Activated naive CD8-positive, alpha-beta T cell (primary cell): ENCODE measurements at regions not wholly inside any gene's neighbourhood (a gene's known extent, or its start where the extent isn't known, plus 50 kb on each side); places are given as distances from the start of the nearest gene placed in this dataset.

Experiments used
- H3K27ac Mint-ChIP-seq: one replicate; pipeline ENCODE4 v1.8.0; 2021; ENCODE audit warnings: mixed read lengths
- H3K27me3 Mint-ChIP-seq: one replicate; pipeline ENCODE4 v1.8.0; 2021; ENCODE audit warnings: mixed read lengths
- H3K36me3 Mint-ChIP-seq: one replicate; pipeline ENCODE4 v1.8.0; 2021; ENCODE audit warnings: mixed read lengths
- H3K4me1 Mint-ChIP-seq: one replicate; pipeline ENCODE4 v1.8.0; 2021; ENCODE audit warnings: low read depth, mixed read lengths
- H3K4me3 Mint-ChIP-seq: one replicate; pipeline ENCODE4 v1.8.0; 2021; ENCODE audit warnings: mild to moderate bottlenecking, mixed read lengths
- H3K9me3 Mint-ChIP-seq: one replicate; pipeline ENCODE4 v1.8.0; 2021; ENCODE audit warnings: low read depth, mixed read lengths

- Mint-ChIP-seq H3K4me1 (no peaks in the 10 kb centered on the region), H3K27ac (no peak overlapping the region), H3K9me3 (no peaks in the 10 kb centered on the region), H3K4me3 (no peak overlapping the region), H3K36me3 (no peaks in the 10 kb centered on the region), H3K27me3 (no peaks in the 10 kb centered on the region)
These were observed 327.5 kb downstream of the ETS1 start for GRCh38 chr11:128259816-128260215.

DNA sequence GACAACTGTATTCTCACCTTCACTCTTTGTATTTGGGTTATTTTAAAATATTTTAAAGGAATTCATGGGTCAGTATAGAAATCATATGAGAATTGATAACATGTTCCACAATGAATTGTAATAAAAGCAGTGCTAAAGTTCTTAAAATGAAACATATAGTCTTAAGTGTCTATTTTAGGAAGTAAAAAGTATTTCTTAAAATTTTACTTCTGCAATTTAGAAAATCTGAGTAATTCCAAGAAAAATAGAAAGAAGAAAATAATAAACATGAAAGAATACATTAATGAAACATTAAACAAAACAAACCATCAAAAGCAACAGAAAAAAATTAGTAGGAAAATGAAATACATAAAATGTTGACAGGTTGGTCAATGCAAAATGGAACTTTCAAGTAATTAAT is 332.4 kb downstream of the ETS1 start:
- Mint-ChIP-seq H3K4me3 (no peak overlapping the region), H3K4me1 (no peaks in the 10 kb centered on the region), H3K27ac (no peak overlapping the region), H3K36me3 (no peaks in the 10 kb centered on the region), H3K9me3 (no peaks in the 10 kb centered on the region), H3K27me3 (no peaks in the 10 kb centered on the region)

DNA sequence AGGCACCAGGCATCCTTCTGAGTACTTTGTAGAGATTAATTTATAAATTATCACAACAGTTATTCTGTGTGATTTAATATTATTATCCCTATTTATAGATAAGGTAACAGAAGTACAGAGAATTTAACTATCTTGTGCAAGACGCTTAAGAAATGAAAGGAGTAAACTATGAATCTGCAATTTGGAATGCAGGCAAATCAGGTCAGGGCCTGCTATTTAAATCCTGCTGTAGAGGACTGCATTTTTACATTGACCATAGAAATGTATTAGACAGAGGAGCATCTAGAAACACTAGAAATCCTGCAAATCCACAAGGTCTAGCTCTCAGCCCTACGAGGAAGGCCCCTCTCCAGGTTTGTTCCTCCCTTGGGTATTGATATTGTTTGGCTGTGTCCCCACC is 336.2 kb downstream of the ETS1 start:
- Mint-ChIP-seq H3K27me3 (peaks cover 4% of the 10 kb centered on the region), H3K36me3 (no peaks in the 10 kb centered on the region), H3K4me3 (no peak overlapping the region), H3K27ac (no peak overlapping the region), H3K4me1 (no peaks in the 10 kb centered on the region), H3K9me3 (no peaks in the 10 kb centered on the region)

DNA sequence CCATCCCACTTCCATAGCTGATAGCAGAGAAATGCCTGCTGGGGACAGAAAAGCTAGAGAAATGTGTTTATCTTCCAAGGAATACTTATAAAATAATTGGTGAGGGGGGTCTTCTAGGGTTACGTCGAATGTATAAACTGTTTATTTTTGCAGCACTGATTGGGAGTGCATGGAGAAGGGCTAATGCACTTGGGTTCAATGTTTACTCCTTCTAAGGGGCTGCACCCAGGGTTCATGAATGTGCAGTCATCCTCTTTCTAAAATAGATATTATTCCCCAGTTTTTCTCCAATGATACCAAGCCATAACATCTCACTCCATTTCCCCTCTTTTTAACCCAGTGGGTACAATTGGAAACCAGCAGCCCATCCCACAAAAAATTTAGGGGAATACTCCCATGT is 336.9 kb downstream of the ETS1 start:
- no peaks in the 10 kb centered on the region for H3K36me3 Mint-ChIP-seq
- H3K9me3 Mint-ChIP-seq = no peaks in the 10 kb centered on the region
- no peak overlapping the region for H3K4me3 Mint-ChIP-seq
- no peak overlapping the region for H3K27ac Mint-ChIP-seq
- peaks cover 6% of the 10 kb centered on the region for H3K27me3 Mint-ChIP-seq
- H3K4me1 Mint-ChIP-seq = no peaks in the 10 kb centered on the region

DNA sequence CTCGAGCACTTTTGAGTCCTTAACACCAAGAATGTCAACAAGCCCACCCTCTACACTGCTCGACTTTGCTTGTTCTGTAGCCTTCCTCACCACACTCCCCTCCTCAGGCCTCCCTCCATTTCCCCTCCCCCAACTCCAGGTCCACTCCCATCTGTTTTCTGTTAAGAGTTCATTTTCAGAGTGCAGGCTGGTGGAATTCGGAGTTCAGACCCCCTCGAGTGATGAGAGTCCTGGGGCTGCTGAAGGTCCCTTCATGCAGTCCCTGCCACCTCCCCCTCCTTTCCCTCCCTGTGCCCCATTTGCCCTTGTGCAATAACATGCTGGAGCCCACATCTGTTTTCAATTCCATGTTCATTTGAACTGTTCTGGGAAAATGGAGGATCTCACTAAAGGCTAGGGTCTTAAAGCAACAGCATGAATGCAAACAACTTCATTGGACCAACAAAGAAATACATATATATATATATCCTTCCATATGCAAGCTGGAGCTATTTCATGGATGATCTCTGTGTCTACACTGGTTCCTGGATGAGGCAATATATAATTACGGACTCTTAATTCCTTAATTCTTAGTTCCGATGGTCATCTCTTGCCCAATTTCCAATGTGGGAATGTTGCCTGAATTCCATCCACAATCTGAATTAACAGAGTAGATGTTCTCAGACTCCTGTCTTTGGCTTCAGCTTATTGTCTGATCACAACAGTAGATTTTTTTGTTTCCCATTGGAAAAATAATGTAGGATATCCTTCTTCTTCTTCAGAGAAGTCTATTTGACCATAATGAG is 340.4 kb downstream of the ETS1 start:
- Mint-ChIP-seq H3K4me3 (no peak overlapping the region), H3K4me1 (no peaks in the 10 kb centered on the region), H3K36me3 (no peaks in the 10 kb centered on the region), H3K27me3 (peaks cover 6% of the 10 kb centered on the region), H3K27ac (no peak overlapping the region), H3K9me3 (no peaks in the 10 kb centered on the region)

- Mint-ChIP-seq H3K27ac (no peak overlapping the region), H3K36me3 (no peaks in the 10 kb centered on the region), H3K4me1 (no peaks in the 10 kb centered on the region), H3K4me3 (no peak overlapping the region), H3K9me3 (no peaks in the 10 kb centered on the region), H3K27me3 (peaks cover 6% of the 10 kb centered on the region)
These were observed 341.0 kb downstream of the ETS1 start for GRCh38 chr11:128246364-128246801.

- Mint-ChIP-seq H3K4me3 (no peak overlapping the region), H3K27me3 (peaks cover 6% of the 10 kb centered on the region), H3K36me3 (no peaks in the 10 kb centered on the region), H3K4me1 (no peaks in the 10 kb centered on the region), H3K27ac (no peak overlapping the region), H3K9me3 (no peaks in the 10 kb centered on the region)
These were observed 342.5 kb downstream of the ETS1 start for GRCh38 chr11:128244871-128245270.

- peaks cover 4% of the 10 kb centered on the region for H3K27me3 Mint-ChIP-seq
- peaks cover 19% of the 10 kb centered on the region for H3K4me1 Mint-ChIP-seq
- no peak overlapping the region for H3K4me3 Mint-ChIP-seq
- no peaks in the 10 kb centered on the region for H3K36me3 Mint-ChIP-seq
- no peak overlapping the region for H3K27ac Mint-ChIP-seq
- no peaks in the 10 kb centered on the region for H3K9me3 Mint-ChIP-seq
These were observed 344.9 kb downstream of the ETS1 start for GRCh38 chr11:128242451-128242850.

DNA sequence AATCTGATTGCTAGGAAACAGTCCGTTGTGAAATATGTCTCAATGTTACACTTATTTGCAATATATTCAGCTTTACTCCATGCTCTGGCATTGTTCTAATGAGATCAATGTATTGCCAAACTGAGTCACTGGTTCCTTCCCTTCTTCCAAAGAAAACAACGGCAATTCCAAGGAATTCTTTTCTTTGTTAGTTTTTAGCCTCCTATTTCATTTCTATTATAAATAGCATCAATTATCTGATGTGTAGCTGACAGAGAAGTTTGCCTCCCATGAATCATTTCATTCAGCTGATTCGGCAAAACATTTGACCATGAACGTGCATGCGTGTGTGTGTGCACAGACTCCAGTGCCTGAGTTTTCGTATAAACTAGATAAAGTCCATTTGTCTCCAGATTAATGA is 346.8 kb downstream of the ETS1 start:
- H3K4me3 Mint-ChIP-seq = no peak overlapping the region
- H3K9me3 Mint-ChIP-seq = no peaks in the 10 kb centered on the region
- H3K4me1 Mint-ChIP-seq = peaks cover 20% of the 10 kb centered on the region
- H3K27me3 Mint-ChIP-seq = no peaks in the 10 kb centered on the region
- no peaks in the 10 kb centered on the region for H3K36me3 Mint-ChIP-seq
- no peak overlapping the region for H3K27ac Mint-ChIP-seq

DNA sequence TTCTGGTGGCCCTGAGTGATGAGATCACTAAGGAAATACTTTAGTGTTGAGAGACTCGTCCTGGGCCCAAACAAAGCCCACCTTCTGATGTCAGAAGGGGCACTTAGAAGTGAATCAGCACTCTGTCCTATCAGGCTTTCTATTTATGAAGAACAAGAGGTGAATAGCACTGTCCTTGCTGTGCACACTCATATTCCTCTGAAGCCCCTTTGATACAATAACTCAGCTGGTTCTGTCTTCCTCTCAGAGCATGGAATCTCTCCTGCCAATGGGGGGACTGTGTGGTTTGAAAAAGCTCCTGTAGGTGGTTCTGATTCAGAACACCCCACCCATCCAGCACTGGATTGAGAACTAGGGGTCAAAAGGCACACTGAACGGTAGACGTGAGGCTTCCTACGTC is 348.1 kb downstream of the ETS1 start:
- no peaks in the 10 kb centered on the region for H3K9me3 Mint-ChIP-seq
- H3K27ac Mint-ChIP-seq = peak overlapping the region; percentile 91
- H3K4me3 Mint-ChIP-seq = peak overlapping the region; percentile 56
- no peaks in the 10 kb centered on the region for H3K27me3 Mint-ChIP-seq
- H3K36me3 Mint-ChIP-seq = no peaks in the 10 kb centered on the region
- peaks cover 20% of the 10 kb centered on the region for H3K4me1 Mint-ChIP-seq

DNA sequence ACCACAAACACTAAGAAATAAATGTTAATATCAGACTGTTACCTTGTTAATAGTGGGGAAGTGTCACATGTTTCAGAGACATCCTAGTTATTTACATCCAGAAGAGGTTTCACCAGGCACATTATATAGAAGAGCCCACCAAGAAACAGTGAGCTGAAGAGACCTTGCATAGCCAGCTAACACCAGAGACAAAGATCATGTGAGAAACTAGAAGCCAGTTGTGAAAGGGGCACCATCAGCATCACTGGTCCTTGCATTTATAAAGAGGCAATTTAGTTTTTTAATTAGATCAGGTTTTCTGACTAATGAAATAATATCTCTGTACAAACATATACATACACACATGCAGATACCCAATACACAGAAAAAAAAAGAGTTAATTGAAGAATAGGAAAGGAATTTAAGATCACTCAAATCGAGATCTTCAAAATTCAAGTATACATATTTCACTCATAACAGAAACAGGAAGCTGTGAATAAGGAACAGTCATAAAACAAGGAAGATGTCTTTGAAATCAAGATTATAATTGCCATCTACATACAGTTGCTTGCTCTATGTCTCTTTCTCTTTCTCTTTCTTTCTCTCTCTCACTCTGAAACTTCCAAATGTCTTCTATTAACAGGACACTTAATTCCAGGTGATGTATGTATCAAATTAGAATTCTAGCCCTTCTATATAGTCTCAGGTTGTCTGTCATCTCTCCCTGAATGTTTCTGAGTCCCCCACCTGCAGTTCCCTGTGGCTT is 348.7 kb downstream of the ETS1 start:
- Mint-ChIP-seq H3K36me3 (no peaks in the 10 kb centered on the region), H3K4me1 (peaks cover 20% of the 10 kb centered on the region), H3K27me3 (no peaks in the 10 kb centered on the region), H3K9me3 (no peaks in the 10 kb centered on the region), H3K4me3 (peak overlapping the region; percentile 56), H3K27ac (peak overlapping the region; percentile 91)

DNA sequence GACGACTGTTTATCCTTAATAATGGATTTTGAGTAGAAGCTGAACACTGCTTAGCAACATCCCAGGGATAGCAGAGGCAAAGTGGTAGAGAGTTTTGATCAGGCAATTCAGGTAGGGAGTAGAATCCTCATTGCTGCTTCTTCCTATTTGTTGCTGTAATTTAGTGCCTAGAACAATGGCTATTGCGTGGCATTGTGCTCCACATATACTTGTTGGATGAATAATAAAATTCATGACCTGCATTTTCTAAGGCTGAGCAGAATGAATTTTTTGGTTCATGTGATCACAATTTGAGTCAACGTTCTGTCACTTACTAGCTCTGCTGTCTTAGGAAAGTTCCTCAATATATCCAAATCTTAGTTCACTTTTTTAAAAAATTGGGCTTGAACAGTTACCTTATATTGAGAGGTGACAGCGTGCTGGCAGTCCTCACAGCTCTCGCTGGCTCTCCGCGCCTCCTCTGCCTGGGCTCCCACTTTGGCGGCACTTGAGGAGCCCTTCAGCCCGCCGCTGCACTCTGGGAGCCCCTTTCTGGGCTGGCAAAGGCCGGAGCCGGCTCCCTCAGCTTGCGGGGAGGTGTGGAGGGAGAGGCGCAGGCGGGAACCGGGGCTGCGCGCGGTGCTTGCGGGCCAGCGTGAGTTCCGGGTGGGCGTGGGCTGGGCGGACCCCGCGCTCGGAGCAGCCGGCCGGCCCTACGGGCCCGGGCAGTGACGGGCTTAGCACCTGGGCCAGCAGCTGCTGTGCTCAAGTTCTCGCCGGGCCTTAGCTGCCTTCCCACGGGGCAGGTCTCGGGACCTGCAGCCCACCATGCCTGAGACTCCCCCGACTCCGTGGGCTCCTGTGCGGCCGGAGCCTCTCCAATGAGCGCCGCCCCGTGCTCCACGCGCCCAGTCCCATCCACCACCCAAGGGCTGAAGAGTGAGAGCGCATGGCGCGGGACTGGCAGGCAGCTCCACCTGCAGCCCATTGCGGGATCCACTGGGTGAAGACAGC is 350.6 kb downstream of the ETS1 start:
- Mint-ChIP-seq H3K36me3 (peaks cover 2% of the 10 kb centered on the region), H3K4me3 (no peak overlapping the region), H3K9me3 (no peaks in the 10 kb centered on the region), H3K27ac (no peak overlapping the region), H3K4me1 (peaks cover 35% of the 10 kb centered on the region), H3K27me3 (no peaks in the 10 kb centered on the region)

GRCh38 chr11:128235958-128236357 is 351.4 kb downstream of the ETS1 start:
- no peak overlapping the region for H3K27ac Mint-ChIP-seq
- no peaks in the 10 kb centered on the region for H3K27me3 Mint-ChIP-seq
- peaks cover 2% of the 10 kb centered on the region for H3K36me3 Mint-ChIP-seq
- no peak overlapping the region for H3K4me3 Mint-ChIP-seq
- no peaks in the 10 kb centered on the region for H3K9me3 Mint-ChIP-seq
- H3K4me1 Mint-ChIP-seq = peaks cover 39% of the 10 kb centered on the region

DNA sequence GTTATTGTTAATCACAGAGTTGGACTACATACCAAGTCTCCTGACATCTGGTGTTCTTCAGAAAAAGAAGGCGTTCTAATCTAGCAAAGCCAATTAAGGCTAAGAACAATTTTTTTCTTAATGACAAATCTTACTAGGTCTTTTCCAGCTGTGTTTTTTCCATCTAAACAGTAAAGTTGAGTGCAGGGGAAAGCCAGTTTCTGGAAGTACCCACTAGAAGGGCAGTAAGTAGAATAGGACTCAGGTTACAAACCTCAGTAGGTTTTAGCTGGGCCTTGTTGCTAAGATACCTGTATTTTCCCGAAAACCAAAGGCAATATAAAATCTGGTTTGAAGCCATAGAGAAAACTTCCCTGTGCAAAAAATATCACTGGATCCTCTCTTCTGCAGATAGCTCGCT is 351.9 kb downstream of the ETS1 start:
- Mint-ChIP-seq H3K4me3 (no peak overlapping the region), H3K27me3 (no peaks in the 10 kb centered on the region), H3K4me1 (peaks cover 39% of the 10 kb centered on the region), H3K9me3 (no peaks in the 10 kb centered on the region), H3K27ac (no peak overlapping the region), H3K36me3 (peaks cover 3% of the 10 kb centered on the region)

- Mint-ChIP-seq H3K36me3 (peaks cover 5% of the 10 kb centered on the region), H3K4me3 (no peak overlapping the region), H3K9me3 (no peaks in the 10 kb centered on the region), H3K27ac (no peak overlapping the region), H3K4me1 (peaks cover 42% of the 10 kb centered on the region), H3K27me3 (no peaks in the 10 kb centered on the region)
These were observed 353.2 kb downstream of the ETS1 start for GRCh38 chr11:128234143-128234542.
